ENCODE measurements at regions not wholly inside any gene's neighbourhood (a gene's known extent, or its start where the extent isn't known, plus 50 kb on each side); places are given as distances from the start of the nearest gene placed in this dataset.

GRCh38 chr5:15234366-15234765 lies 265.6 kb upstream of the FBXL7 start:
- TF ChIP-seq, protein P1, sequence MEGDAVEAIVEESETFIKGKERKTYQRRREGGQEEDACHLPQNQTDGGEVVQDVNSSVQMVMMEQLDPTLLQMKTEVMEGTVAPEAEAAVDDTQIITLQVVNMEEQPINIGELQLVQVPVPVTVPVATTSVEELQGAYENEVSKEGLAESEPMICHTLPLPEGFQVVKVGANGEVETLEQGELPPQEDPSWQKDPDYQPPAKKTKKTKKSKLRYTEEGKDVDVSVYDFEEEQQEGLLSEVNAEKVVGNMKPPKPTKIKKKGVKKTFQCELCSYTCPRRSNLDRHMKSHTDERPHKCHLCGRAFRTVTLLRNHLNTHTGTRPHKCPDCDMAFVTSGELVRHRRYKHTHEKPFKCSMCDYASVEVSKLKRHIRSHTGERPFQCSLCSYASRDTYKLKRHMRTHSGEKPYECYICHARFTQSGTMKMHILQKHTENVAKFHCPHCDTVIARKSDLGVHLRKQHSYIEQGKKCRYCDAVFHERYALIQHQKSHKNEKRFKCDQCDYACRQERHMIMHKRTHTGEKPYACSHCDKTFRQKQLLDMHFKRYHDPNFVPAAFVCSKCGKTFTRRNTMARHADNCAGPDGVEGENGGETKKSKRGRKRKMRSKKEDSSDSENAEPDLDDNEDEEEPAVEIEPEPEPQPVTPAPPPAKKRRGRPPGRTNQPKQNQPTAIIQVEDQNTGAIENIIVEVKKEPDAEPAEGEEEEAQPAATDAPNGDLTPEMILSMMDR (IDR thresholded peaks at IDR 0.05; ENCODE audit: low read depth, low read length, poor library complexity, severe bottlenecking), result no peak
- TF ChIP-seq EZH2phosphoT487 (IDR thresholded peaks at IDR 0.05; ENCODE audit: borderline replicate concordance, low read length), result no peak

Data from DOHH2 (cell line).